Ovary (tissue), 7 donors: ENCODE measurements at regions not wholly inside any gene's neighbourhood (a gene's known extent, or its start where the extent isn't known, plus 50 kb on each side); places are given as distances from the start of the nearest gene placed in this dataset.

ENCODE experiments used
- DNase-seq, 5 donors: peaks; one replicate each; pipeline ENCODE4 v3.0.0-alpha.2; 2019 to 2020
- H3K27ac ChIP-seq, 2 donors: fragments of 200-600 bp; one replicate each; pipeline versions ENCODE4 v1.5.1 to v1.8.0; 2019 to 2022
- H3K27me3 ChIP-seq: fragments of 200-600 bp; one replicate; pipeline ENCODE4 v1.8.0; 2022
- H3K36me3 ChIP-seq: fragments of 200-600 bp; sonication (generic); one replicate; pipeline ENCODE4 v1.5.1; 2019
- H3K4me1 ChIP-seq: one replicate; pipeline ENCODE4 v1.8.1; 2013; ENCODE audit warnings: mild to moderate bottlenecking, moderate library complexity; ENCODE audit not compliant: insufficient read depth
- H3K4me3 ChIP-seq: fragments of 200-600 bp; sonication (generic); one replicate; pipeline ENCODE4 v1.5.1; 2017
- H3K9me3 ChIP-seq, 2 donors: fragments of 200-600 bp in 1 of 2; sonication (generic) in 1 of 2; one replicate each; pipeline versions ENCODE4 v1.5.1 to v1.8.1; 2013 to 2019; ENCODE audit warnings: mild to moderate bottlenecking in 1 of 2, moderate library complexity in 1 of 2
- CTCF ChIP-seq, 3 donors: fragments of 450-650 bp in 2 of 3; fragments of 200-600 bp in 1 of 3; IDR thresholded peaks; one replicate each; pipeline versions ENCODE4 v1.5.1 to v1.8.0; 2016 to 2022; ENCODE audit warnings: antibody characterized with exemption in 3 of 3, mild to moderate bottlenecking in 1 of 3
- EP300 ChIP-seq: sonication (generic); formaldehyde crosslinking; IDR thresholded peaks from one replicate; pipeline ENCODE4 v1.6.1; 2017; ENCODE audit warnings: antibody characterized with exemption
- POLR2A ChIP-seq: fragments of 450-650 bp; IDR thresholded peaks from one replicate; pipeline ENCODE4 v1.6.1; 2017; ENCODE audit warnings: antibody characterized with exemption, mild to moderate bottlenecking, moderate library complexity
- WGBS, 3 donors: extraction: QIAGEN DNeasy Blood & Tissue Kit in 1 of 3; methylation state at CpG; one replicate each; pipeline versions ENCODE4 v1.1.5 to v1.1.7; 2013 to 2017; 5-methylcytosine and 5-hydroxymethylcytosine counted together
- intact Hi-C, 4 donors: fragments of 100-400 bp; cut with DNase I; formaldehyde crosslinking; loops; one replicate each; pipeline versions ENCODE4 v1.11.0 to v1.15.1; 2022 to 2023
- donor health status: DM: no; HTN: no; CAD: no; lungs with moderate emphysema.
- donor health status: DM: no; HTN: no; CAD: no.
- donor health status: Bipolar disorder and iron deficiency.
- donor health status: DM: no; HTN: no; CAD: no.
- donor health status: DM: yes; HTN: yes; CAD: no.

GRCh38 chr6:142624978-142625715 is 319.8 kb downstream of the HIVEP2 start:
- Histone ChIP-seq H3K9me3 (no peaks in the 10 kb centered on the region), H3K27me3 (no peaks in the 10 kb centered on the region)
- 93 to 97% (median 94%) methylated on average over 2 of the region's 2 CpGs for WGBS, 3 donors

GRCh38 chr6:142627474-142627873 is 317.5 kb downstream of the HIVEP2 start:
- Histone ChIP-seq H3K4me3 (no peak overlapping the region), H3K27ac (no peak overlapping the region), H3K9me3 (no peaks in the 10 kb centered on the region), H3K36me3 (no peaks in the 10 kb centered on the region), H3K27me3 (no peaks in the 10 kb centered on the region), H3K4me1 (no peaks in the 10 kb centered on the region)
- intact Hi-C loops: no loop called here
- DNase-seq: no peak
- TF ChIP-seq POLR2A (no peak), CTCF (IDR thresholded peaks at IDR 0.05) (no peak), EP300 (no peak)
- 84 to 92% (median 88%) methylated on average over 3 of the region's 3 CpGs for WGBS, 3 donors

More at GRCh38 chr6:142624978-142625715, 319.8 kb downstream of the HIVEP2 start:
- TF ChIP-seq CTCF (IDR thresholded peaks at IDR 0.05): no peak
- TF ChIP-seq POLR2A: no peak
- no peak for TF ChIP-seq EP300
- Histone ChIP-seq H3K36me3 (no peaks in the 10 kb centered on the region), H3K4me1 (no peaks in the 10 kb centered on the region), H3K4me3 (no peak overlapping the region), H3K27ac (no peak overlapping the region)
- intact Hi-C loops: no loop called here
- DNase-seq: no peak

DNA sequence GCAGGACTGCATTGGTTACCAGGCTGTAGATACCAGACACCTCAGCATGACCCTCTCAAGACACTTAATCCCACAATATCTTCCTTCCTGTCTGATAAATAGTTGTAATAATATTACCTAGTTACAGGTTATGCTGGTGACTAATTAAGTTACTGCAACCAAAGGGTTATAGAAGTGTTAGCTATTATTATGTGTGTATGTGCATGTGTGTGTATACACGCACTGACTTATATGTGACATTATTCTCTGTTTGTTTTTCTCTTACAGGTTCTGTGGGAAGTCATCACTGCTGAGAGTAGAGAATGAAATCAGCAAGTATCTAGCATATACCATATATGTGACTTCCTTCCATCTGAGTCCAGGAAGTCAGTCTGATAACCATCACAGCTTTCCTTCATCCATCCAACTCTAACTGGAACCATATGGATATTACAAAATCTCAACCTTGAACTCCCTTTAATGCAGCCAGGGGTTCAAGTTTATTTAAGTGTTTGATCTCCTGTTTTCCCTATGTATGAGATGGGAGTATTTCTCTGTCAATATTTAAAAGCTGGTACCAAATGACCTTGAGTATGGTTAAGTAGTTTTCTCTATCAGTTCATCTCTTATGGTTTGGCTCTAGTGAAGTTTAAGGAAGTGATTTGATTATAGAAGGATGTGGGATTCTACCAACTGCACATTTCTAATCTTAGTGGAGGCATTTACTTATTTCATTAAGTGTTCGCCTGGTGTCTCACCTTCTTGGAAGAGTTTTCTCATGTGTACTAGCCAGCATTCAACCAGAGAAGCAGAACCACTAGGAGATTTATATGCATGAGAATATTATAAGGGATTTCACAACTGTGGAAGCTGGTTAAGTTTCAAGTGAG is 313.2 kb downstream of the HIVEP2 start:
- no peak overlapping the region for H3K4me3 ChIP-seq
- H3K36me3 ChIP-seq: no peaks in the 10 kb centered on the region
- no peak overlapping the region for H3K27ac ChIP-seq
- no peaks in the 10 kb centered on the region for H3K27me3 ChIP-seq
- no peak for DNase-seq
- WGBS, 3 donors: 54 to 60% (median 58%) methylated on average over 2 of the region's 2 CpGs
- TF ChIP-seq POLR2A: no peak
- no peak for TF ChIP-seq CTCF (IDR thresholded peaks at IDR 0.05)
- no peak for TF ChIP-seq EP300
- H3K4me1 ChIP-seq: no peaks in the 10 kb centered on the region
- H3K9me3 ChIP-seq: no peaks in the 10 kb centered on the region
- intact Hi-C loops: no loop called here

DNA sequence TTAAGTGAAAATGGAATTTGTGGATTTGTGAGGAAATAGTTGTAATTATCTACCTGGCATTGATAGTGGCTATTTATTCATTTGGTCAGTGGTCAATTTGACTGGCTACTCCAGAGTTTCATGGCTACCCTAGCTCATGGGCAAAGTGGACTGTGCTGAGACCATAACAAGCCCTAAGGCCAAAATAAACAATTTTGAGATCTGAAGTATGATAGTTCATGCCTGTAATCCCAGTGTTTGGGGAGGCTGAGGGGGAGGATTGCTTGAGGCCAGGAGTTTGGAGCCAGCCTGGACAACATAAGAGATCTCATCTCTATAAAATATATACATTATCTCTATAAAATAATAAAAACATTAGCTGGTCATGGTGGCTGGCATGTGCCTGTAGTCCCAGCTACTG is 311.7 kb downstream of the HIVEP2 start:
- intact Hi-C loops: no loop called here
- Histone ChIP-seq H3K27me3 (no peaks in the 10 kb centered on the region), H3K4me3 (no peak overlapping the region), H3K36me3 (no peaks in the 10 kb centered on the region), H3K27ac (no peak overlapping the region), H3K4me1 (no peaks in the 10 kb centered on the region), H3K9me3 (no peaks in the 10 kb centered on the region)
- DNase-seq: no peak
- no peak for TF ChIP-seq CTCF (IDR thresholded peaks at IDR 0.05)
- no peak for TF ChIP-seq EP300
- TF ChIP-seq POLR2A: no peak
